ENCODE measurements at regions not wholly inside any gene's neighbourhood (a gene's known extent, or its start where the extent isn't known, plus 50 kb on each side); places are given as distances from the start of the nearest gene placed in this dataset.
A peak's percentile ranks its signal among the peaks of the same experiment; 100 is the strongest.

DNA sequence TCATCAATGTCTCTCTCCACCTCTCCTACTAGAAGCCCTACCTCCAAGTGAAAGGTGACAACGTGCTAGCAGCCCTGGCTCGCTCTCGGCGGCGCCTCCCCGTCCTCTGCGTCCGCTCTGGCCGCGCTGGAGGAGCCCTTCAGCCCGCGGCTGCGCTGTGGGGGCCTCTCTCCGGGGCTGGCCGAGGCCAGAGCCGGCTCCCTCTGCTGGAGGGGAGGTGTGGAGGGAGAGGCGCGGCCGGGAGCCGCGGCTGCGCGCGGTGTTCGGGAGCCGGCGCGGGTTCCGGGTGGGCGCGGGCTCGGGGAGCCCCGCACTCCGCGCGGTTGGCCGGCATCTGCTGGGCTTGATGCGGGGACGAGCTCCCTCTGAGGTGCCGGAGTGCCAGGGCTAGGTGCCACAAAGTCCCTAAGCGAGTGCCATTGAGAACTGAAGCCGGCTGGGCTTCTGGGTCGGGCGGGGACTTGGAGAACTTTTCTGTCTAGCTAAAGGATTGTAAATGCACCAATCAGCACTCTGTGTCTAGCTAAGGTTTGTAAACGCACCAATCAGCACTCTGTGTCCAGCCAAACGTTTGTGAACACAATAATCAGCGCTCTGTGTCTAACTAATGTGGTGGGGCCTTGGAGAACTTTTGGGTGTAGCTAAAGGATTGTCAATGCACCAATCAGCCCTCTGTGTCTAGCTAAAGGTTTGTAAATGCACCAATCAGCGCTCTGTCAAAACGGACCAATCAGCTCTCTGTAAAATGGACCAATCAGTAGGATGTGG lies 84.8 kb upstream of the ARRDC4 start:
- DNase-seq (ENCODE audit: extremely low read depth in 1 of 11, low read depth in 9 of 11, low spot score in 4 of 11), result no peak

DNA sequence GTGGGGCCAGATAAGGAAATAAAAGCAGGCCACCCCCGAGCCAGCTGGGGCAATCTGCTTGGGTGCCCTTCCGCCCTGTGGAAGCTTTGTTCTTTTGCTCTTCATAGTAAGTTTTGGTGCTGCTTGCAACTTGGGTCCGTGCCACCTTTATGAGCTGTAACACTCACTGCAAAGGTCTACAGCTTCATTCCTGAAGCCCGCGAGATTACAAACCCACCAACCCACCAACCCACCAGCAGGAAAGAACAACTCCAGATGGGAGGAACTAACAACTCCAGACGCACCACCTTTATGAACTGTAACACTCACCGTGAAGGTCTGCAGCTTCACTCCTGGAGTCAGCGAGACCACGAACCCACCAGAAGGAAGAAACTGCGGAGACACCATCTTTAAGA lies 84.2 kb upstream of the ARRDC4 start:
- DNase-seq (ENCODE audit: extremely low read depth in 1 of 11, low read depth in 9 of 11, low spot score in 4 of 11), result no peak

DNA sequence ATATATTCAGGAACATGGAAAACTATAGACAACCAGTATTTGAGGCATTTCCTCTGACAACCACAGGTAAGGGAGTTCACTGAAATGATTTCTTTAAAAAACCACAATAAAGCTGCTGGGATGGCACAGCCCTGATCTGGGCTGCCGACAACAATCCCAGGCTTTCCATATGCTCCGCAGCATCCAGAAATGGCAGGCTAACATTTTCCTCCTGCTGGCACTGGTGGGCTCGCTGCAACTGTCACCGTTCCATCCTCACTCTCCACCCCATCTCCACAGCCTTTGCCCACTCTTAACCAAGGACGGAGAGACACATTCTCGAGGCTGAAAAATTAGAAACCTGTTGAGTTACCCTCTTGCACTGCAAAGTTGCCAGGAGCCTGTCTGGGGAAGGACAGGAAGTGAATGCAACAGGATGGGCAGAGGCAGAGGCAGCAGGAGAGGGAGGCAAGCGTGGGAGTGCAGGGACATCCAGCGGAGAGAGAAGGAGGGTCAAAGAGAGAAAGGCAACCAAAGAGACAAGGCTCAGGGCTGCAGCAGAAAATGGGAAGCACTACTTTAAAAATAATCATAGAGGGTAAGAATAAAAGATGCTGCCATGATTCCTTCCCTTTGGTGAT lies 79.0 kb upstream of the ARRDC4 start:
- no peak for DNase-seq (ENCODE audit: extremely low read depth in 1 of 11, low read depth in 9 of 11, low spot score in 4 of 11)

DNA sequence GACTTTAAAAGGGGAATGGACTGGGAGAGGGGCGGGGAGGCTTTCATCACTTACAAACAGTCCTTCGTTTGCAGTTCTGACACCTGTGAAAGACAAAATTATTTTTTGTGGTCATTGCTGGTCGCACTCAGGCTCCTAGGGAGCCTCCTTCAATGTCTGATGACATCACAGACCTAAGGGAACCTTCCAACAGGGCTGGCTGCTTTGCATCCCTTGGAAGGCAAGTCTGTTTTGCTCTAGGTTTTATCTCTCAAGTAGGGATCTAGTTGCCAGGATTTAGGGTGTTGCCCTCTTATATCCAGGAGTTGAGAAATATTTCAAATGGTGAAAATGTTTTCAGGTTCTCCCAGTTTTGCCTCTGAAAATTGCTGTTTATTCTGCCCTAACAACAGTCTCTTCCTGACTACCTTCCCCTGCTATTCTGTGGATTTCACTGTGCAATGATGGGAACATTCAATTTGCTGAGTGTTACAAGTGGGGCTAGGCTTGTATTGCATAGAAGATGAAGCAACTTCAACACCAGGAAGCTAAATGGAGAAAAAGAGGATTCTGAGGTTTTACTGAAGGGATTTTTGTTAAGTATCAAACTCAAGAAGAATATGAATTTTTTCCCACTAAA lies 75.9 kb upstream of the ARRDC4 start:
- DNase-seq (ENCODE audit: extremely low read depth in 1 of 11, low read depth in 9 of 11, low spot score in 4 of 11), result no peak

DNA sequence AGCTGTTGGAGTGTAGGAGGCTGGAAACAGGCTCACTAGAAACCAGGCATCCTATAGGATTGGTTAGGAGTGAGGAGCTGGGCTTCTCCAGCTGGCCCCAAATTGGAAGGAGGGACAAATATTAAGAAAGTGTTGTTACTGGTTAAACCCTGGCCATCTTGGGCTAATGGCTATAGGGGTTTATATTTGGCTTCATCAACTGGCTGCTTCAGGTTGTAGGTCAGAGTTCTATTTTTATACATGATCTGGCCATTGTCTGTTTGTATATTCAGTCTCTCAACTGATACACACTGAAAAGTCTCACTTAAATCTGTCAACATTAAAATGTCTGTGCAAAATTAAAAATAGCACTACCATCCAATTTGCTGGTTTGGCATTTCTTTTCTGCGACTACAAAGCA lies 70.2 kb upstream of the ARRDC4 start:
- DNase-seq (ENCODE audit: extremely low read depth in 1 of 11, low read depth in 9 of 11, low spot score in 4 of 11), result no peak

DNA sequence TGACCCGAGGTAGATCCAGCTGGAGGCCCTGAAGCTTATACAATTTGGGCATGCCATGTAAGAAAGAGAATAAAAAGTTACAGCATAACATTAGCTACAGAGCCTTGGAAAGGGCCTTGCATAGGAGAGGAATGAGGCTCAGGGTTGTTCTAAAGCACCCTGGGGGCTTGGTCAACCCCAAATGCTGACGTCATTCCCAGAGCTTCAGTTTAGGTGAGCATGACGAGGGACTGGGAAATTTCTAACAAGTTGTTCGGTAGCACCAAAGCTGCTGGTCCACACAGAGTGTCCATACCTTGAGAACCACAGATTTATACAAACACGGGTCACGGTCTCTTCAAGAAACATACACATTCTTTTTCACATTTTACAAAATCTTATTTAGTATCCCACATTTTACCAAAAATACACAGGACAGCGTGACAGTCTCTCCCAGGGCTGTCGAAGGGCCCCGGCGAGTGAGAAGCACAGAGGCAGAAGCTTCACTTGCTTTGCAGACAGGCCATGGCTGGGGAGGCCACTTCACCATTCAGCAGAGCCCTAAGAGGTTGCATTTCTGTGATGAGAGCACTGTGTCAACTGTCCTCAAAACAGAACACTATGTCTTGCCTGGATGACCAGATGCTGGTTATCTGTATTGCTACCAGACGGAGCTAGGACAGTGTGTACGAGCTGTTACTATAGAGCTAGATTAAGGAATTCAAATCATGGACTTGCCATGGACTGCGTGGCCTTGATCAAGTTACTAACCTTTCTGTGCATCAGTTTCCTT lies 68.2 kb upstream of the ARRDC4 start:
- DNase-seq (ENCODE audit: extremely low read depth in 1 of 11, low read depth in 9 of 11, low spot score in 4 of 11), result no peak

DNA sequence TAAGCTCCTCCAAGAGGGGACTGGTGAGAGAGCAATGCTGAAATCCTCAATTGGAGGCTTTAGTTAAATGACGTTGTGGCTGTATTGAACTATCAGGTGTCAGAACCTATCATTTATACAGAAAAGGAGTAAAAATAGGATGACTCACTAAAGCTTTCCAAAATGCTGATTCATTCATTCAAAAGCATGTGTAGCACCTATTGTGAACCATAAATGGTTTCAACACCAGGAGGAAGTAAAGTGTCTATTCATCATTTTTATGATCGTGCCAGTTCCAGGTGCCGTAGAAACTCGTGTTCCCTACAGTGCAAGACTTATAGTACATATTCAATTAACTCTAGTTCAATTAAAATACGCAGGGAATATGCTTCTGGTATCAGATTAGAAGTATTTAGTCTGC lies 66.5 kb upstream of the ARRDC4 start:
- no peak for DNase-seq (ENCODE audit: extremely low read depth in 1 of 11, low read depth in 9 of 11, low spot score in 4 of 11)

DNA sequence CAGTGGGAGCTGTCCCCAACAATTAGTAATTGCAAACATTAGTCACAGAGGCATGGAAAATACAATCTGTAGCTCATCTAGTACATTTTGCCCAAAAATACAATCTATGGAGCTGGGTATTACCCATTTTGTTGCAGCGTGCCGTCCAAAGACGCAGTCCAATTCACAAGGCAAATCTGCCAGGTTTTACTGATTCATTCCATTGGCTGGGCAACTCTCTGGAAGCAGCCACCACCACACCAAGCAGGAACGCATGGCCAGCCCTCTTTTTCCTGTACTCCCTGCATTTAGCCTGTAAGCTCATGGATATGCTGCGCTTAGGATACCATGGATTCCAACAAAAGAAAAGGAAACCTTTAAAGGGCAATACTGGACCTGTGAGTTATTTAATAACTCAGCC lies 60.5 kb upstream of the ARRDC4 start:
- no peak for DNase-seq (ENCODE audit: extremely low read depth in 1 of 11, low read depth in 9 of 11, low spot score in 4 of 11)

DNA sequence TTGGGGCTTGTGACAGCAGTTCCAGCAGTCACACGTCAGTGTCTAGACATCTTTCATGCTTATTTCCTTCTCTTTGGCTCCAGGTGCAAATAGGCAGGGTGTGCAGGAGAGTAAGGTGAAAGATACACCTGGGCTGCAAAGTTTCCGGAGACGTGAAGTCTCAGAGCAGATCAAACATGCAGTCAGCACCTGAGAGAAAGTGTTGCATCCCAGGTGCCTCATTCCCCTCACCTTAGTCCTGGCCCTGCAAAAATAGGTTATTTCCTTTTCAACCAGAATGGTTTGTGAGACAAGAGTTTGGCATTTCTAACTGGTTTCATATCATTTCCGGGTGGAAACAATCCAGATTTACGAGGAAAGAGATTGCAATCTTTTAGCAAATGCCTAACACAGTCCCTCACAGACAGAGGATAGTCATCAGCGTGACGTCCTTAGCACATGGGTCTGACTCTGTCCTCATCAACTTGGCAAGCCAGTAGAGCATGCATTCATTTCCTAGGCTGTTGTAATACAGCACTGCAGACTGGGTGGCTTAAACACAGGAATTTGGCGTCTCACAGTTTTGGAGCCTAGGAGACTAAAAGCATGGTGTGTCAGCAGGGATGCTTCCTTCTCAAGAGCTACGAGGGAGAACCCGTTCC lies 58.2 kb upstream of the ARRDC4 start:
- DNase-seq (ENCODE audit: extremely low read depth in 1 of 11, low read depth in 9 of 11, low spot score in 4 of 11), result peak in 2 of 11 donors; percentile 23 to 25

DNA sequence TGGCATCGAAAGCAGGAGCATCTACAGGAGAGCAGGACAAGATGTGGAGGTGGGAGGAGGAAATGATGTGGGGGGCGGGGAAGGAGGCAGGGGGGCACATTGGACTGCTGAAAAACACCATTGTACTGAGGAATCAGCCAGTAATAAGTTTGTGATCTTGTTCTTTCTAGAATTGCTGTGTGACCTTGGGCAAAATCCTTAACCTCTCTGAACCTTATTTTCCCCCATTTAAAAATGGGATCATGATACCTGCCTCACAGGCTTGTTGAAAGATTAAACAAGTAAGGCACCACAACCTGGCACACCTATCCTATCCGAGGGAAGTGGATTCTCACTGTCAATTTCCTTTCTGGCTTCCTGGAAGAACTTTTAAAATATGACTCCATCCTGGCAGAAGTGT lies 56.9 kb upstream of the ARRDC4 start:
- no peak for DNase-seq (ENCODE audit: extremely low read depth in 1 of 11, low read depth in 9 of 11, low spot score in 4 of 11)

DNA sequence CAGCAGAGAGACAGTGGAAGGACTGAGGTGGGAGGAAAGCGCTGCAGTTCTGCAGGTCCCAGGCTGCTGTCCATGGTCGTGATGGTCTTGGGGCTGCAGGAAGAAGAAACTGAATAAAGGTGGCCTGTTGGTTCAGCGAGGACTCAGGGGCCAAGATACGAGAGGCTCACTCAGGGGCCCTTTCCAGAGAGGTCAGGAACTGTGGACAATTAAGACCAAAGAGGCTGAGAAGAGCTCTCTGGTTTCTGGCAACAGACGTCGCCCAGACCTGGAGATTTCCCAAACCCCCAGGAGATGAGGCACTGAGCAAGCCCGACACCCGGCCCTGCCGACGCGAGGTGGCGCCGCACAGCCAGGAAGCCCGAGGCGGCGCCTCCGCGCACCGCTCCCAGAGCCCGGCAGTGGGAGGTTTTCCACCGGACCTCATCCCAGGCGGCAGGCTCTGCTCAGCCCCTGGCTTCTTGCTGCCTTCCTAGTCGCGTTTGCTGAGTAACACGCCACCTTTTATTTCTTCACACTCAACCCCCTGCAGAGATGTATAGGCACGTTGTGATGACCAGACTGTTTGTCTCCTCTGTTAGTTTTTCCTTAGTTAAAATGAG lies 56.4 kb upstream of the ARRDC4 start:
- DNase-seq (ENCODE audit: extremely low read depth in 1 of 11, low read depth in 9 of 11, low spot score in 4 of 11), result peak; percentile 55 to 76 (median 68)

DNA sequence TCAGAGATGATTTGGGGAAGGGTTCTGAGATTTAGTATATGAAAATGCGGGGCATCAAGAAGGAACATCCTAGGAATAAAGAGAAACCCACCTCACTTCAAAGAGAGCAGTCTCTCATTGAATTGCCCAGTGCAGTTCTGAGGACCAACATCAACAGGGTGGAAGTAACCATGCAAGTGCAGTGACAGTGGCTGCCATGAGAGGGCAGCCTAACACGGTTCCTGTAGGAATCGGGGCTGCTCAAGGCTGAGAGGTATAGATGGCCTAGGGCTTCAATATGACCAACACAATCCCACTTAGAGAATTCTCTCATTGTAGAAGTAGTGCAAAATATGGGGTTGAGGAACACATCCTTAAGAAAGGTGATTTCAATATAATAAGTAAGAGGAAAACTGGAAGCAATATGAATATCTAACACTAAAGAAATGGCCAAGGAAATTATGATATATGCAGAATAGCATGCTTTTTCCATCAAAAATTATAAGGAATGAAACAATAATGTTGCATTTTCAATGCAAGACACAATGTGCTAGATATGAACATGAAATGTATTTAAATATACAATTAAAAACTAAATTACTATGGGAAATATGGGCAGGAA lies 51.1 kb upstream of the ARRDC4 start:
- peak in 8 of 11 donors; percentile 33 to 64 (median 46) for DNase-seq (ENCODE audit: extremely low read depth in 1 of 11, low read depth in 9 of 11, low spot score in 4 of 11)

Measured in renal cortex interstitium (tissue), 11 donors.